NB4 (cell line): ENCODE measurements at regions not wholly inside any gene's neighbourhood (a gene's known extent, or its start where the extent isn't known, plus 50 kb on each side); places are given as distances from the start of the nearest gene placed in this dataset.

Experiments
- MAX ChIP-seq: IDR thresholded peaks from 2 replicates; pipeline ENCODE4 v1.6.1; 2011; ENCODE audit warnings: low read depth, low read length
- TF ChIP-seq, protein P1 (sequence below): IDR thresholded peaks from one replicate; pipeline ENCODE4 v1.5.1; 2012; ENCODE audit warnings: low read depth, low read length

GRCh38 chr10:123492016-123492415, 174.1 kb upstream of the GPR26 start:
- no peak for TF ChIP-seq MAX
- TF ChIP-seq, protein P1, sequence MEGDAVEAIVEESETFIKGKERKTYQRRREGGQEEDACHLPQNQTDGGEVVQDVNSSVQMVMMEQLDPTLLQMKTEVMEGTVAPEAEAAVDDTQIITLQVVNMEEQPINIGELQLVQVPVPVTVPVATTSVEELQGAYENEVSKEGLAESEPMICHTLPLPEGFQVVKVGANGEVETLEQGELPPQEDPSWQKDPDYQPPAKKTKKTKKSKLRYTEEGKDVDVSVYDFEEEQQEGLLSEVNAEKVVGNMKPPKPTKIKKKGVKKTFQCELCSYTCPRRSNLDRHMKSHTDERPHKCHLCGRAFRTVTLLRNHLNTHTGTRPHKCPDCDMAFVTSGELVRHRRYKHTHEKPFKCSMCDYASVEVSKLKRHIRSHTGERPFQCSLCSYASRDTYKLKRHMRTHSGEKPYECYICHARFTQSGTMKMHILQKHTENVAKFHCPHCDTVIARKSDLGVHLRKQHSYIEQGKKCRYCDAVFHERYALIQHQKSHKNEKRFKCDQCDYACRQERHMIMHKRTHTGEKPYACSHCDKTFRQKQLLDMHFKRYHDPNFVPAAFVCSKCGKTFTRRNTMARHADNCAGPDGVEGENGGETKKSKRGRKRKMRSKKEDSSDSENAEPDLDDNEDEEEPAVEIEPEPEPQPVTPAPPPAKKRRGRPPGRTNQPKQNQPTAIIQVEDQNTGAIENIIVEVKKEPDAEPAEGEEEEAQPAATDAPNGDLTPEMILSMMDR: no peak
